ENCODE measurements at regions not wholly inside any gene's neighbourhood (a gene's known extent, or its start where the extent isn't known, plus 50 kb on each side); places are given as distances from the start of the nearest gene placed in this dataset.
"Not testable (repeated sequence)": the region's sequence is repeated elsewhere in the genome, so short reads cannot be mapped to it uniquely, and the experiment has no call there.

DNA sequence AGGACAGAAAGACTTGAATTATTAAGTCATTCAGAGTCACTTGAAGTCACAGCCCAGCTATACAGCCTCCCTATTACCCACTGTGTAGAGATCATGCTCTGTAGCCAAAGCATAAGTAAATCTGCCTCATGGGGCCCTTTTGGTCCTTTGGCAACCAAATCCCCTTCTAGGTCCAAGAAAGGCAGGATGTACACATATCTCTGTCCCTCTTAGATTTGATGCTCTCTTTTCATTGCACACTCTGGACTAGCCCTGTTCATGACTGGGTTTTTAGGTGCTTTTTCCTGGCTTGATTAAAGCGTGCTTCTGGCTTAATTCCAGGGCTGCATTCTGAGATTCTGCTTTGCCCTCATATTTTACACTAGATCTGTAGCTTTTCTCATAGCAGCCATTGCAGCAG is 296.8 kb downstream of the TENT5A start:
- no peak for DNase-seq

- DNase-seq = peak; percentile 28
These were observed 300.7 kb downstream of the TENT5A start for GRCh38 chr6:81451787-81452186.

- DNase-seq = no peak
These were observed 302.3 kb downstream of the TENT5A start for GRCh38 chr6:81450180-81450579.

DNA sequence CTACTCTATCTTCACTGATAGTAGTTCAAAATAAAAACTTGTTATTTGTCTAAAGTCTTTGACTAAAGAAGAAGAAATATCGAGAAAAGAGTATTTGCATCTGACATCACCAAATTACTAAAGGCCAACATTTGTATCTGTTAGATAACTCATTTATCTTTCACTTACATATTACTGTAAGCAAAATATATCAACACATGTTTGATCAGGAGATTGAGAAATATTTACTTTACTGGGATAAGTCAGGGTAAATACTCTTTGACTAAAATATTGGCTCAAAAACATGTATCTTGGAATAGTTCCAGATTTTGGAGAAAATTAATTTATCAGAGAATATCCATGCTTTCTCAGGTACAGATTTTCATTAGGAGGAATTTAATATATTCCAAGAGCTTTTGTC is 306.0 kb downstream of the TENT5A start:
- DNase-seq = no peak

GRCh38 chr6:81439417-81439816 is 313.1 kb downstream of the TENT5A start:
- DNase-seq = no peak

DNA sequence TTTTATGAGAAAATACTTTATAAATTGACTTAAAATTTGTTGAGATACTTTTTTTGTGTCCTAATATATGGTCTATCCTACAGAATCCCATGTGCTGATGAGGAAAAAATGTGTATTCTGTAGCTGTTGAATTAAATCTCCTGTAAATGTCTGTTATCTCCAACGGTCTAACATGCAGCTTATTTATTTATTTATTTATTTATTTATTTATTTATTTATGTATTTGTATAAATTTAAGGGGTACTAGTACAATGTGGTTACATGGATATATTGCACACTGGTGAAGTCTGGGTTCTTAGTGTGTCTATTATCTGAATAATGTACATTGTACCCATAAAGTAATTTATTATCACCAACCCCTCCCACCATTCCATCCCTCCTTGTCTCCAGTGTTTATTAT is 315.5 kb downstream of the TENT5A start:
- no peak for DNase-seq

- DNase-seq = no peak
These were observed 339.2 kb downstream of the TENT5A start for GRCh38 chr6:81413306-81413705.

GRCh38 chr6:81401970-81402690 is 350.4 kb downstream of the TENT5A start:
- no peak for DNase-seq

GRCh38 chr6:81396916-81397315 is 355.6 kb downstream of the TENT5A start:
- DNase-seq = no peak

GRCh38 chr6:81387163-81387562 is 365.3 kb downstream of the TENT5A start:
- DNase-seq = no peak

DNA sequence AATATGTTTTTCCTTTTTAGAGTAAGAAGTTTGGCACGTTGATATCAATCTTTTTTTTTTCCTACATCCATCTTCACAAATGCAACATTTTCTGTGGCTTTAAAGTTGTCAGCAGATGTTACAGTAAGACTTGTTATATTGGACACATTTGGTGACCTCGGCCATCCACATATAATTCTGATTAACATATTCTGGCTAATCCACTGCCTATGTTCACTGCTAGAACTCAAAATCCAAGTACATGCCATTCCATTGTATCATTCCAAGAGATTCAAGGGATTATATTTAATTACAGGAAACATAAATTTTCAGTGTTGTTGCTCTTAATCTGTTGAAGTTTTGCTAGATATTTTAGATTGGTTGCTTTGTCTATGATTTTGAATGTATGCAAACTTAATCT is 367.6 kb downstream of the TENT5A start:
- DNase-seq = no peak

- DNase-seq = no peak
These were observed 369.0 kb downstream of the TENT5A start for GRCh38 chr6:81383472-81383871.

GRCh38 chr6:81382852-81383251 is 369.6 kb downstream of the TENT5A start:
- no peak for DNase-seq

GRCh38 chr6:81381382-81381916 is 371.0 kb downstream of the TENT5A start:
- no peak for DNase-seq

- DNase-seq = no peak
These were observed 371.7 kb downstream of the TENT5A start for GRCh38 chr6:81380718-81381338.

- no peak for DNase-seq
These were observed 375.7 kb downstream of the TENT5A start for GRCh38 chr6:81376745-81377144.

DNA sequence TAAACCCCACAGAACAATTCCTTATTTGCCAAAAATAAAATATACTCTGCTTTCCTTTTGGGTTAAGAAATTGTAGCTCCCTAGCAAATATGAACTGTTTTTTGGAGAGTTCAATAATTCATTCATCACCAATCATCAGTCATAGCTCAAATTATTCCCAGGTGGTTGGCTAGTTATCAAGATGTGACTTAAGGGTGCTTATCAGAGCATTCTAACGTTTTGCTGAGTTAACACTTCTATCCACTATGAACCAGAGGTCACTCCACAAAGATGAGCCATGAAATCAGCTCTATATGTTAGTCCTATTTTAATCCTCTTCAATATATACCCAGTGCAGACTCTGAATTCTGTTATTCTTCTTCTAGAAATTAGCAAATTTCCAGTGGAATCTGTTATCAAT is 379.1 kb downstream of the TENT5A start:
- DNase-seq = no peak

GRCh38 chr6:81371930-81372329 is 380.6 kb downstream of the TENT5A start:
- DNase-seq = no peak

DNA sequence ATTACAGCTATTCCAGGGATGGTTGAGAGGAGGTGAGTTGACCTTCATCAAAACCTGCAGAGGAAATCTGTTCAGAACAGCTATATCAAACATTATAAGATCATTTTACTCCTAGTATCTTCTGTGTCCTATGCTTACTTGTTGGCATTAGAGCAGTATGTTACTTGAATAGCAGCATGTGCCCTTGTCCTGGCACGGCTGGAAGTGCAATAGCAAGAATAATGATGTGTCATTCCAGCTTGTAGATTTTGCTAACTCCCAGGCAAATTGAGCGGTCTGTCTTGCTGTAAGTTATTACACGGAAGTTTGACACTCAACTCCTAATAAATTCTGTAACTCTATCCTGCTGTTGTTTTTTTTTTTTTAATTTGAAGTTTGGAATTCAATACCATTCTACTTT is 385.5 kb downstream of the TENT5A start:
- no peak for DNase-seq

DNA sequence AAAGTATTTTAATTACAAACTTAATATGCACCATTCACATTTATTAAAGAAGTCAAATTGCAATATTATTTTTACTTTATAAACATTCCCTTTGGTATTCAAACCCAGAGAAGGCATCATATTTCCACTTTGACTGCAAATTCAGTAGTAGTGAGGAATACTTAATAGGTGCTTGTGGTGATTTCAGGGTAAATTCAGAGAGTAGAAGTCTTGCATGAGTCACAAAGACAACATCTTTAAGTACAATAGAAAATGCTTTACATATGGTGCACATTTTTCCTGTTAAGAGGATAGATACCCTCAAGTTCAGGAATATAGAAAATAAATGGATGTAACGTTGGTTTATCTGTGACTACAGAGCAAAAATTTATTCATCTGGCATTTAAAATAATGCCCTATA is 390.2 kb downstream of the TENT5A start:
- DNase-seq = no peak

DNA sequence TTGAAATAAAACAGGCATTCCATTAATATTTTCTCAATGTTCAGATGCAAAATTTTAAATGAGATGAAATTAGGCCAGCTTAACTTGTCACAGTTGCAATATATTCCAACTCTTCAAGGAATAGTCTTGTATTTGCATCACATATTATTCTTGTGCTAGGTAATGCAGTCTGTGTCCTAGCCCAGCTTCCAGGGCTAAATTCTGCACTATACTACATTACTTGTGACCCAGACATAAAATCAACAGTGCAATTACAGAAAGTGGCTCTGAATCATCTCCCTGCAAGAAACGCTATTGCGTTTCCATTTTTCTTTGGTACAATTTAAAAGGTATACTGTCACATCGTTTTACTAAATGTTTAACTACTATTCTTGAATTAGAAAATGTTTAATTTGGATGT is 399.2 kb downstream of the TENT5A start:
- DNase-seq = no peak

DNA sequence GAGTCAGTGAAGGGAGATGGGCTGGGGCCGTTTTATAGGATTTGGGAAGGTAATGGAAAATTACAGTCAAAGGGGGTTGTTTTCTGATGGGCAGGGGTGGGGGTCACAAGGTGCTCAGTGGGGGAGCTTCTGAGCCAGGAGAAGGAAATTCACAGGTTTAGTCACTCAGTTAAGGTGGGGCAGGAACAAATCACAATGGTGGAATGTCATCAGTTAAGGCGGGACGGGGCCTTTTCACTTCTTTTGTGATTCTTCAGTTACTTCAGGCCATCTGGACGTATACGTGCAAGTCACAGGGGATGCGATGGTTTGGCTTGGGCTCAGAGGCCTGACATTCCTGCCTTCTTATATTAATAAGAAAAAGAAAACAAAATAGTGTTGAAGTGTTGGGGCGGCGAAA is 408.5 kb downstream of the TENT5A start:
- DNase-seq = not testable (repeated sequence)

- DNase-seq = no peak
These were observed 411.5 kb downstream of the TENT5A start for GRCh38 chr6:81340946-81341345.

DNA sequence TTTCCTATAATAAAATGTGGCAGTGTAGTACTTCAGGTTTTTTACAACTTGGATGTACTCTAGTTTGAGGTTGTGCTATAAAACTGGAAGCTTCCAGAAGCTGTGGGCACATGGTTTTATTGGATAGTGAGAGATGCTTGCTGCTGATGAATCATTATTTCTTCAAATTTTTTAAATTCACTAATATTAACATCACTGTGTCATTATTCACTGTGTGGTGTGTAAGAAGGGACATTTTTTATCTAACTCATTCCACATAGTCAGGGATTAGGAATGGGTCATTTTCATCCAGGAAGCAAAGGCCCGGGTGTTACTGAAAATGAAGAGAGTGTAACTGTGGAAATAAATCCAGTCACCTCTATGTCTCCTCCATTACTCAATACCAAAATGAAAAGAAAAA is 421.0 kb downstream of the TENT5A start:
- DNase-seq = no peak

DNA sequence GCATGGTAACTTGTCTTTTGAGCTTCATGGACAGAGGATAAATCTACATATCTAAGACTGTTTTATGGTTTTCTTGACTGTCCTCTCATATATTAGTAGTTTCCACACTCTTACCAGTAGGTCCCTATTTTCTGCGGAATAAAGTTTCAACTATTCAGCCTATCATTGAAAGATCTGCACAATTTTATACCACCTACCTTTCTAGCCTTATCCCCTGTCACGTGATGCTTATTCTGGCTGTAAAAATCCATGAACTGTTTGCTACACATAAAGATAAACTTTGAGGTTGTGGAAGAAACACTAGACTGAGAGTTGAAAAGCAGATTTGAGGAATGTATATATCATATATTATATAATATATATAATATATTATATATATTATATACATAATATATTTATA is 423.8 kb downstream of the TENT5A start:
- DNase-seq = no peak
